Aorta (tissue), 5 donors: ENCODE measurements at regions not wholly inside any gene's neighbourhood (a gene's known extent, or its start where the extent isn't known, plus 50 kb on each side); places are given as distances from the start of the nearest gene placed in this dataset.
"Not testable (repeated sequence)": the region's sequence is repeated elsewhere in the genome, so short reads cannot be mapped to it uniquely, and the experiment has no call there.

Experiments
- ATAC-seq: fragments of 200-7000 bp; cut with Tn5 transposase; one replicate; pipeline ENCODE4 v1.9.1; 2022; ENCODE audit warnings: moderate library complexity; ENCODE audit not compliant: low FRiP score
- DNase-seq, 2 donors: peaks; one replicate each; pipeline ENCODE4 v3.0.0-alpha.2; 2020
- H3K27ac ChIP-seq, 2 donors: one replicate each; pipeline ENCODE4 v1.5.1; 2013; ENCODE audit warnings: low read length in 2 of 2, mild to moderate bottlenecking in 2 of 2, moderate library complexity in 2 of 2, control low read depth in 1 of 2, inconsistent platforms in 1 of 2, low read depth in 1 of 2
- H3K27me3 ChIP-seq, 2 donors: one replicate each; pipeline ENCODE4 v1.6.1; 2013; ENCODE audit warnings: control low read depth in 1 of 2, low read length in 1 of 2, mild to moderate bottlenecking in 1 of 2, moderate library complexity in 1 of 2; ENCODE audit not compliant: insufficient read depth in 2 of 2, control insufficient read depth in 1 of 2
- H3K36me3 ChIP-seq, 2 donors: one replicate each; pipeline ENCODE4 v1.6.1; 2013; ENCODE audit warnings: control low read depth in 1 of 2, low read length in 1 of 2, mild to moderate bottlenecking in 1 of 2; ENCODE audit not compliant: insufficient read depth in 2 of 2, control insufficient read depth in 1 of 2
- H3K4me1 ChIP-seq, 2 donors: one replicate each; pipeline ENCODE4 v1.6.1; 2013; ENCODE audit warnings: low read length in 2 of 2, control low read depth in 1 of 2, mild to moderate bottlenecking in 1 of 2, moderate library complexity in 1 of 2; ENCODE audit not compliant: insufficient read depth in 2 of 2, control insufficient read depth in 1 of 2
- H3K4me3 ChIP-seq, 2 donors: one replicate each; pipeline ENCODE4 v1.5.1; 2013; ENCODE audit warnings: low read length in 2 of 2, control low read depth in 1 of 2, mild to moderate bottlenecking in 1 of 2
- H3K9me3 ChIP-seq: one replicate; pipeline ENCODE4 v1.6.1; 2013; ENCODE audit warnings: mild to moderate bottlenecking, low read length; ENCODE audit not compliant: control insufficient read depth
- WGBS, 2 donors: extraction: QIAGEN DNeasy Blood & Tissue Kit; methylation state at CpG; one replicate each; pipeline ENCODE4 v1.1.7; 2013; 5-methylcytosine and 5-hydroxymethylcytosine counted together
- intact Hi-C, 2 donors: fragments of 100-400 bp; cut with DNase I; formaldehyde crosslinking; loops; one replicate each; pipeline versions ENCODE4 v1.14.2 to v1.15.0; 2022
- donor health status: healthy with polysubstance abuse.
- donor health status: Bipolar disorder and iron deficiency.
- donor health status: DM: no; HTN: no; CAD: no.
- donor health status: DM: no; HTN: no; CAD: no.
- donor health status: DM: yes; HTN: yes; CAD: no.

DNA sequence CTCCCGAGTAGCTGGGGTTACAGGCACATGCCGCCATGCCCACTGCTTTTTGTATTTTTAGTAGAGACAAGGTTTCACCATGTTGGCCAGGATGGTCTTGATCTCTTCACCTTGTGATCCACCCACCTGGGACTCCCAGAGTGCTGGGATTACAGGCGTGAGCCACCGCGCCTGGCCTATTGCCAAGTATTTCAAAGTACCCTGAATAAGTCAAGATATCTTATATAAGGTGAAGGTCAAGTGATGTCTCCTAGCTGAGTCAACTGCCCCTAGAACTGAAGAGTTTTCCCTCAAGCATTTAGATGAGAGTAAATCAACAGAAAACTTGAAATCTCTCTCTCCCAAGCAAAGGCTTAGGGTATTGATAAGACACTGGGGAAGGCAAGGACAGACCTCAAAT is 63.9 kb downstream of the RPL22L1 start:
- Histone ChIP-seq H3K36me3 (no peaks in the 10 kb centered on the region), H3K9me3 (no peaks in the 10 kb centered on the region), H3K4me1 (no peaks in the 10 kb centered on the region), H3K4me3 (no peak overlapping the region), H3K27me3 (no peaks in the 10 kb centered on the region), H3K27ac (no peak overlapping the region)
- DNase-seq: no peak
- no peak for ATAC-seq
- WGBS, 2 donors: 73 to 81% methylated on average over 5 of the region's 5 CpGs
- intact Hi-C loops: loop anchor here in 1 of 2 donors (10.0 kb wide), 1 partner anchor 191 kb away; no protein-coding TSS in a partner anchor

DNA sequence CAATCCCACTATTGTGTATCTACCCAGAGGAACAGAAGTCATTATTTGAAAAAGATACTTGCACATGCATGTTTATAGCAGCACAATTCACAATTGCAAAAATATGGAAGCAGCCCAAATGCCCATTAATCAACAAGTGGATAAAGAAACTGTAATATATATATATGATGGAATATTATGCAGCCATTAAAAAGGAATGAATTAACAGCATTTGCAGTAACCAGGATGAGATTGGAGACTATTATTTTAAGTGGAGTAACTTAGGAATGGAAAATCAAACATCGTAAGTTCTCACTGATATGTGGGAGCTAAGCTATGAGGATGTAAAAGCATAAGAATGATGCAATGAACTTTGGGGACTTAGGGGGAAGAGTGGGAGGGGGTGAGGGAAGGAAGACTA is 64.7 kb downstream of the RPL22L1 start:
- intact Hi-C loops: loop anchor here in 1 of 2 donors (10.0 kb wide), 1 partner anchor 190 kb away; no protein-coding TSS in a partner anchor
- not testable (repeated sequence) for ATAC-seq, H3K9me3 ChIP-seq, H3K4me1 ChIP-seq, H3K4me3 ChIP-seq, H3K27ac ChIP-seq, DNase-seq, H3K27me3 ChIP-seq, H3K36me3 ChIP-seq
- 85 to 94% methylated on average over 1 of the region's 1 CpG for WGBS, 2 donors

DNA sequence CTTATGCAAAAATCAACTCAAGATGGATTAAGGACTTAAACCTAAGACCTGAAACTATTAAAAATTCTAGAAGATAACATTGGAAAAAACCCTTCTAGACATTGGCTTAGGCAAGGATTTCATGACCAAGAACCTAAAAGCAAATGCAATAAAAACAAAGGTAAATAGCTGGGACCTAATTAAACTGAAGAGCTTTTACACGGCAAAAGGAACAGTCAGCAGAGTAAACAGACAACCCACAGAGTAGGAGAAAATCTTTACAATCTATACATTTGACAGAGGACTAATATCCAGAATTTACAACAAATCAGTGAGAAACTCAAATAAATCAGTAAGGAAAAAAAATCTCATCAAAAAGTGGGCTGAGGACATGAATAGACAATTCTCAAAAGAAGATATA is 65.4 kb downstream of the RPL22L1 start:
- H3K4me3 ChIP-seq, H3K27ac ChIP-seq, H3K27me3 ChIP-seq, DNase-seq, H3K36me3 ChIP-seq, H3K9me3 ChIP-seq, ATAC-seq, H3K4me1 ChIP-seq: not testable (repeated sequence)
- intact Hi-C loops: loop anchor here in 1 of 2 donors (10.0 kb wide), 1 partner anchor 190 kb away; no protein-coding TSS in a partner anchor
- 54 to 77% methylated on average over 1 of the region's 1 CpG for WGBS, 2 donors

DNA sequence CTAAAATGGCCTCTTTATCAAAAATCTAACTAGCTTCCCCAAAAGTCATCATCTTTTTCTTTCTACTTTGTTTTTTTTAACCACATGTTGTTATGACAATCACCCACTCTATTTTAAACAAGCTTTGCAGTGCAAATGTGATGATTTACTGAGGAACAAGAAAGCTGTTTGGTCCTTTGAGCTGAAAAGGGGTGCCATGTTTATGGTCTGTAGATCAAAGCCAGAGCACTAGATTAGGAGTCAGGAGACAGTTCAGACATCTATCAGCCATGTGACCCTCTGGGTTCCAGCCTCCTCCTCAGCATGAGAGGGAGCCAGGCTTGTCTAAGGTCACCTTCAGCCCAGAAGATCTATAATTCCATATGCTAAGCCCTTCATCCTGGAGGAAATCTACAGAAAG is 65.9 kb downstream of the RPL22L1 start:
- H3K27me3 ChIP-seq: no peaks in the 10 kb centered on the region
- no peak overlapping the region for H3K27ac ChIP-seq
- H3K4me1 ChIP-seq: no peaks in the 10 kb centered on the region
- H3K36me3 ChIP-seq: no peaks in the 10 kb centered on the region
- DNase-seq (no peak), ATAC-seq (no peak)
- intact Hi-C loops: loop anchor here in 1 of 2 donors (10.0 kb wide), 1 partner anchor 189 kb away; no protein-coding TSS in a partner anchor
- H3K4me3 ChIP-seq: no peak overlapping the region
- no peaks in the 10 kb centered on the region for H3K9me3 ChIP-seq

DNA sequence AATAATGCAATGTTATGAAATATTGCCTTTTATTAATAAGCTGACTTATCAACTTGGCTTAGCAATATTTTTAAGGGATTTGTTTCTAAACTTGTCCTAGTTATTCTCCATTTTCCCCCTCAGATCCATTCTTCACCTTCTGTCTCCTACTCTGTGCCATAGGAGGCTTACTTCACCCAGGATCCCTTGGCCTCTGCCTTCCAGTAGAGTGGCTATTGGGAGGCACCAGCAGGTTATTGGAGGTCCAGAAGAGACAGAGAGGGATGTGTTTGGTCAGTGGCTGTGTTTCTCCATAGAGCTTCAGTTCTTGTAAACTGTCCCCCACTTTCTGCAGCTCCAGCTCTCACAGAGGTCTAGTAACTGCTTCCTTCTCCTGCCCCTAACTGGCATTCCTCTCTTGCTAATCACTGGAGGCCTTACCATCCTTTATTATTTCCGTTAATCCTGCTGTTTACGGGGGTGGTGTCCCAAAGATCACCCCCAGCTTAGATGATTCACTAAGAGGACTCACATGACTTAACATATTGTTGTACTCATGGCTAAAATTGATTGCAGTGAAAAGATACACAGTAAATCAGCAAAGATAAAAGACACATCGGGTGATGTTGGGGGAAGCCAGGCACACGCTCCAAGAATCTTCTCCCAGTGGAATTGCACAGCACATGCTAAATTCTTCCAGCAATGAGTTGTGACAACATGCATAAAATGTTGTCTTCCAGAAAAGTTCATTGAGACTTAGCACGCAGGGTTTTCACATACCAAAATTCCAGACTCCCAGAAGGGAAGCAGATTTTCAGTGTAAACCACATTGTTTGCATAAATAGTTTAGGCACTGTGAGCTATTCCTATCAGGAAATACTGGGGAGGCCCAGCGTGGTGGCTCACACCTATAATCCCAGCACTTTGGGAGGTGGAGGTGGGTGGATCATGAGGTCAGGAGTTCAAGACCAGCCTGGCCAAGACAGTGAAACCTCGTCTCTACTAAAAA is 67.5 kb downstream of the RPL22L1 start:
- no peak overlapping the region for H3K4me3 ChIP-seq
- H3K27ac ChIP-seq: no peak overlapping the region
- intact Hi-C loops: loop anchor here in 1 of 2 donors (10.0 kb wide), 1 partner anchor 188 kb away; no protein-coding TSS in a partner anchor
- peak; percentile 74 for ATAC-seq
- 52 to 61% methylated on average over 7 of the region's 7 CpGs for WGBS, 2 donors
- DNase-seq: no peak
- H3K4me1 ChIP-seq: no peaks in the 10 kb centered on the region
- no peaks in the 10 kb centered on the region for H3K9me3 ChIP-seq
- H3K27me3 ChIP-seq: no peaks in the 10 kb centered on the region
- H3K36me3 ChIP-seq: no peaks in the 10 kb centered on the region

DNA sequence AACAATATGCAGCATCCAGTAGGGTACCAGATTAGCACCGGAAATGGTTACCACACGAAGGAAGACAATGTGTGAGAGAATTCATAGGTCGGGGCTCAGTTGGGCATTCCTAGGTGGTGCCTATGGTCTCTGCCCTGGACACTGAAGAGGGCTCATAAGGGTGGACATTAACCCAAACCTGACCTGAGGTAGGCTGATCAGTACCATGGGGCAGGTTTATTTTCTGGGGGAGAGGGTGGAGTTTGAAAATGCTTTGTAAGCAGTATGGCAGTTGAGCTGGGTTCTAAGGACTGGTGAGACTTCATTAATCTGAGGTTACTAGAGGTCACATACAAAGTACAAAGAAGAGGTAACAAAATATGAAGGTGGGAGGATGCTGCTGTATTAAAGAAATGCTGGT is 68.4 kb downstream of the RPL22L1 start:
- no peaks in the 10 kb centered on the region for H3K36me3 ChIP-seq
- 95 to 98% methylated on average over 3 of the region's 3 CpGs for WGBS, 2 donors
- no peak overlapping the region for H3K27ac ChIP-seq
- DNase-seq: no peak
- no peaks in the 10 kb centered on the region for H3K9me3 ChIP-seq
- no peaks in the 10 kb centered on the region for H3K4me1 ChIP-seq
- ATAC-seq: no peak
- H3K27me3 ChIP-seq: no peaks in the 10 kb centered on the region
- intact Hi-C loops: loop anchor here in 1 of 2 donors (10.0 kb wide), 1 partner anchor 187 kb away; no protein-coding TSS in a partner anchor
- no peak overlapping the region for H3K4me3 ChIP-seq

DNA sequence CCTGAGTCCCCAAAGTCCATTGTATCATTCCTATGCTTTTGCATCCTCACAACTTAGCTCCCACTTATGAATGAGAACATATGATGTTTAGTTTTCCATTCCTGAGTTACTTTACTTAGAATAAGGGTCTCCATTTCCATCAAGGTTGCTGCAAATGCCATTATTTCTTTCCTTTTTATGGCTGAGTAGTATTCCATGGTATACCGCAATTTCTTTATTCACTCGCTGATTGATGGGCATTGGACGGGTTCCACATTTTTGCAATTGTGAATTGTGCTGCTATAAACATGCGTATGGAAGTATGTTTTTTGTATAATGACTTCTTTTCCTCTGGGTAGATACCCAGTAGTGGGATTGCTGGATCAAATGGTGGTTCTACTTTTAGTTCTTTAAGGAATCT is 69.7 kb downstream of the RPL22L1 start:
- not testable (repeated sequence) for ATAC-seq, H3K4me1 ChIP-seq
- intact Hi-C loops: loop anchor here in 1 of 2 donors (10.0 kb wide), 1 partner anchor 185 kb away; no protein-coding TSS in a partner anchor

DNA sequence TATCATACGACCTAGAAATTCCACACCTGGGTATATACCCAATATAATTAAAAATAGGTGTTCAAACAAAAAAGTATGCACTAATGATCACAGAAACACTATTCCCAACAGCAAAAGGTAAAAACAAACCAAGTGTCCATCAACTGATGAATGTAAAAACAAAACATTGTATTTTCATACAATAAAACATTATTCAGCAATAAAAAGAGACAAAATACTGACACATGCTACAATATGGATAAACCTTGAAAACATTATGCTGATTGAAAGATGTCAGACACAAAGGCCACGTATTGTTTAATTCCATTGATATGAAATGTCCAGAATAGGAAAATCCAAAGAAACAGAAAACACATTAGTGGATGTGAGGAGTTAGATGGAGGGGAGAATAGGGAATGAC is 71.0 kb downstream of the RPL22L1 start:
- intact Hi-C loops: no loop called here
- Histone ChIP-seq H3K4me1 (no peaks in the 10 kb centered on the region), H3K4me3 (no peak overlapping the region), H3K27ac (no peak overlapping the region), H3K36me3 (no peaks in the 10 kb centered on the region), H3K27me3 (no peaks in the 10 kb centered on the region), H3K9me3 (no peaks in the 10 kb centered on the region)
- DNase-seq (no peak), ATAC-seq (no peak)
- WGBS, 2 donors: 83% methylated on average over 2 of the region's 2 CpGs

More for the DNA sequence above, 69.7 kb downstream of the RPL22L1 start:
- 94 to 95% methylated on average over 4 of the region's 4 CpGs for WGBS, 2 donors
- not testable (repeated sequence) for H3K9me3 ChIP-seq, H3K36me3 ChIP-seq, H3K27me3 ChIP-seq, H3K4me3 ChIP-seq, DNase-seq, H3K27ac ChIP-seq

DNA sequence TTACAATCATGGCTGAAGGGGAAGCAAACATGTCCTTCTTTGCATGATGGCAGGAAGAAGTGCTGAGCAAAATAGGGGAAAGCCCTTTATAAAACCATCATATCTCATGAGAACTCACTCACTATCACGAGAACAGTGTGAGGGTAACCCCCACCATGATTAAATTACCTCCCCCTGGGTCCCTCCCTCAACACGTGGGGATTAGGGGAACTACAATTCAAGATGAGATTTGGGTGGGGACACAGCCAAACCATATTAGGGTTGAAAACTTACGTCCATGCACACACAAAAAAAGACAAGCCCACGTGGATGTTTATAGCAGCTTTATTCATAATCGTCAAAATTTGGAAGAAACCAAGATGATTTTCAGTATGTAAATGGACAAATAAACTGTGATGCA is 72.3 kb downstream of the RPL22L1 start:
- DNase-seq: no peak
- Histone ChIP-seq H3K4me1 (no peaks in the 10 kb centered on the region), H3K36me3 (no peaks in the 10 kb centered on the region), H3K9me3 (no peaks in the 10 kb centered on the region), H3K27me3 (no peaks in the 10 kb centered on the region), H3K27ac (no peak overlapping the region), H3K4me3 (no peak overlapping the region)
- intact Hi-C loops: no loop called here
- ATAC-seq: no peak
- 77 to 85% methylated on average over 5 of the region's 5 CpGs for WGBS, 2 donors
